Heart right ventricle (tissue), 16 donors: ENCODE measurements at regions not wholly inside any gene's neighbourhood (a gene's known extent, or its start where the extent isn't known, plus 50 kb on each side); places are given as distances from the start of the nearest gene placed in this dataset.

ENCODE experiments used
- ATAC-seq, 8 donors: fragments of 200-7000 bp; cut with Tn5 transposase; one replicate each; pipeline ENCODE4 v1.9.1; 2020; ENCODE audit warnings: mild to moderate bottlenecking in 8 of 8, moderate library complexity in 8 of 8, moderate number of reproducible peaks in 1 of 8
- DNase-seq, 2 donors: peaks; one replicate each; pipeline ENCODE4 v3.0.0-alpha.2; 2020
- H3K27ac ChIP-seq, 10 donors: fragments of 200-600 bp; sonication (generic) in 2 of 10; one replicate each; pipeline versions ENCODE4 v1.5.0 to v1.8.0; 2020 to 2022; ENCODE audit warnings: mild to moderate bottlenecking in 3 of 10
- H3K27me3 ChIP-seq, 7 donors: fragments of 200-600 bp; one replicate each; pipeline ENCODE4 v1.8.0; 2021 to 2022; ENCODE audit warnings: mild to moderate bottlenecking in 2 of 7
- H3K36me3 ChIP-seq, 9 donors: fragments of 200-600 bp; sonication (generic) in 1 of 9; one replicate each; pipeline versions ENCODE4 v1.5.0 to v1.8.0; 2020 to 2022; ENCODE audit warnings: mild to moderate bottlenecking in 2 of 9
- H3K4me1 ChIP-seq, 9 donors: fragments of 200-600 bp; sonication (generic) in 1 of 9; one replicate each; pipeline versions ENCODE4 v1.5.0 to v1.8.0; 2020 to 2022; ENCODE audit warnings: mild to moderate bottlenecking in 4 of 9
- H3K4me3 ChIP-seq, 10 donors: fragments of 200-600 bp; sonication (generic) in 2 of 10; one replicate each; pipeline versions ENCODE4 v1.5.0 to v1.8.0; 2020 to 2022; ENCODE audit warnings: mild to moderate bottlenecking in 7 of 10, moderate library complexity in 2 of 10
- H3K9me3 ChIP-seq, 11 donors: fragments of 200-600 bp in 10 of 11; sonication (generic) in 2 of 11; one replicate each; pipeline versions ENCODE4 v1.5.0 to v1.8.0; 2013 to 2022; ENCODE audit warnings: mild to moderate bottlenecking in 2 of 11, control low read depth in 1 of 11, moderate library complexity in 1 of 11
- WGBS, 2 donors: extraction: QIAGEN DNeasy Blood & Tissue Kit; methylation state at CpG; one replicate each; pipeline ENCODE4 v1.1.7; 2013; ENCODE audit warnings: inconsistent platforms in 1 of 2; 5-methylcytosine and 5-hydroxymethylcytosine counted together
- intact Hi-C, 10 donors: fragments of 100-400 bp; cut with DNase I; formaldehyde crosslinking; loops; one replicate each; pipeline versions ENCODE4 v1.11.1 to v1.14.2; 2022
- TF ChIP-seq, protein P1 (sequence below), 9 donors: fragments of 200-600 bp; sonication (generic) in 2 of 9; IDR thresholded peaks; one replicate each; pipeline versions ENCODE4 v1.5.0 to v1.8.0; 2021 to 2022; ENCODE audit warnings: antibody characterized with exemption in 9 of 9, mild to moderate bottlenecking in 5 of 9, moderate library complexity in 1 of 9
- donor health status: Arrhythmogenic right ventricular cardiomyopathy.
- donor health status: ischemic (EF 13 %, LVEDD 7.1; RV severe dilation, severe dysfunction).
- donor health status: healthy with polysubstance abuse.
- donor health status: DM: no; HTN: yes; CAD: no.
- donor health status: DM: no; HTN: no; CAD: no.
- donor health status: ischemic (EF 25% LVEDD 6.9; RV normal size, moderate dysfunction).
- donor health status: ischemic (EF 25% LVEDD 5.7; RV mildly dilated, moderate dysfunction).
- donor health status: healthy.
- donor health status: DM: yes; HTN: yes; CAD: no.
- donor health status: Ischemic cardiomyopathy.
- donor health status: ischemic (EF 35%, LVEDD 5.7; RV mildly dilated, moderate dysfunction).
- donor health status: nonischemic (EF 11% LVEDD 7.7; RV severe dilation, severe dysfunction).
- donor health status: DM: yes; HTN: yes; CAD: no.
- donor health status: PGD.
- donor health status: ischemic (EF 29% LVEDD 5.4; RV normal size, mild dysfunction).
- donor health status: nonischemic (EF 23%, LVEDD 6.1; RV moderate dilation, normal function).

DNA sequence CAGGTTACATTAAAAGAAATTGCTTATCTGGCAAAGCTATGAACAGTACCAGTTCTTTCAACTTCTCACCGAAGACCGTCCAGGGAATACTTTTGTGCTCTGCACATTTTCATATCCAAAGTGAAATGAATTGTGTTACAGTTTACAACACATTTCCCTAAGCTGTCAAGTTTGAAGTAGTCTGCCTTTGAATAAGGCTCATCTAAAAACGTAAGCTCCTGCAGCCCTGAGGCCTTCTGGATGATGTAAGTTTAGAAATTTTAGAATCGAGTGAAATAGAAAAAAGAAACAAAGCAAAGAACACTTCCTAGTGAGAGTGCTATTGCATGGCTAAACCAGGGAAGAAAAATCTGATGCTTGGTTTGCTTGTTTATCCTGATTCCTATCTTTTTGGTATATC is 653.8 kb downstream of the MMUT start:
- no peak overlapping the region for H3K4me3 ChIP-seq
- no peaks in the 10 kb centered on the region for H3K4me1 ChIP-seq
- DNase-seq: no peak
- 54 to 55% methylated on average over 4 of the region's 4 CpGs for WGBS, 2 donors
- intact Hi-C loops: no loop called here
- no peak for ATAC-seq
- TF ChIP-seq, protein P1, sequence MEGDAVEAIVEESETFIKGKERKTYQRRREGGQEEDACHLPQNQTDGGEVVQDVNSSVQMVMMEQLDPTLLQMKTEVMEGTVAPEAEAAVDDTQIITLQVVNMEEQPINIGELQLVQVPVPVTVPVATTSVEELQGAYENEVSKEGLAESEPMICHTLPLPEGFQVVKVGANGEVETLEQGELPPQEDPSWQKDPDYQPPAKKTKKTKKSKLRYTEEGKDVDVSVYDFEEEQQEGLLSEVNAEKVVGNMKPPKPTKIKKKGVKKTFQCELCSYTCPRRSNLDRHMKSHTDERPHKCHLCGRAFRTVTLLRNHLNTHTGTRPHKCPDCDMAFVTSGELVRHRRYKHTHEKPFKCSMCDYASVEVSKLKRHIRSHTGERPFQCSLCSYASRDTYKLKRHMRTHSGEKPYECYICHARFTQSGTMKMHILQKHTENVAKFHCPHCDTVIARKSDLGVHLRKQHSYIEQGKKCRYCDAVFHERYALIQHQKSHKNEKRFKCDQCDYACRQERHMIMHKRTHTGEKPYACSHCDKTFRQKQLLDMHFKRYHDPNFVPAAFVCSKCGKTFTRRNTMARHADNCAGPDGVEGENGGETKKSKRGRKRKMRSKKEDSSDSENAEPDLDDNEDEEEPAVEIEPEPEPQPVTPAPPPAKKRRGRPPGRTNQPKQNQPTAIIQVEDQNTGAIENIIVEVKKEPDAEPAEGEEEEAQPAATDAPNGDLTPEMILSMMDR (IDR thresholded peaks at IDR 0.05): no peak
- no peaks in the 10 kb centered on the region for H3K27me3 ChIP-seq
- no peak overlapping the region for H3K27ac ChIP-seq
- H3K36me3 ChIP-seq: no peaks in the 10 kb centered on the region
- H3K9me3 ChIP-seq: no peaks in the 10 kb centered on the region

- ATAC-seq (no peak), DNase-seq (no peak)
- Histone ChIP-seq H3K9me3 (no peaks in the 10 kb centered on the region), H3K4me3 (no peak overlapping the region), H3K36me3 (no peaks in the 10 kb centered on the region), H3K27ac (no peak overlapping the region), H3K27me3 (no peaks in the 10 kb centered on the region), H3K4me1 (no peaks in the 10 kb centered on the region)
- WGBS, 2 donors: 73 to 85% methylated on average over 3 of the region's 3 CpGs
- intact Hi-C loops: no loop called here
- TF ChIP-seq, protein P1 (IDR thresholded peaks at IDR 0.05): no peak
Measured at GRCh38 chr6:48798296-48798695, 664.8 kb downstream of the MMUT start.

DNA sequence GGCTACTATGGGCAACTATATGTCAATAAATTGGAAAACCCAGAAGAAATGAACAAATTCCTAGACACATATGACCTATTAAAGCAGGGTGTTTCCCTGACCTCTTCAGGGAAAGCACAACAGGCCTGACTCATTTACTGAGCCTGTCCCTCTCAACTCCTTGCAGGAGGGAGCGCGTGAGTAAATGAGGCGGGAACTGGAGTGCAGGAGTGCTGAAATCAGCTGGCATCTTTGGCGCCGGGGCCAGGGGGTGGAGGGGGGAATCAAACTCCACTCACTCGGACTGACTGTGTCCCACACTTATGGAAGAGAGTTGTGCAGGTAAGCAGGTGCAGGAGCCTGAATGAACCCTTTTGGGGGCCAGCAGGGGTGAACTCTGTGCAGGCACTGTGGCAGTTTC is 671.2 kb upstream of the PTCHD4 start:
- no peaks in the 10 kb centered on the region for H3K4me1 ChIP-seq
- ATAC-seq: no peak
- 55 to 81% methylated on average over 6 of the region's 6 CpGs for WGBS, 2 donors
- H3K27ac ChIP-seq: no peak overlapping the region
- TF ChIP-seq, protein P1 (IDR thresholded peaks at IDR 0.05): no peak
- no peaks in the 10 kb centered on the region for H3K36me3 ChIP-seq
- peaks cover 0 to 8% (median 0%) of the 10 kb centered on the region in 11 donors for H3K9me3 ChIP-seq
- DNase-seq: no peak
- intact Hi-C loops: no loop called here
- H3K27me3 ChIP-seq: no peaks in the 10 kb centered on the region
- no peak overlapping the region for H3K4me3 ChIP-seq

- TF ChIP-seq, protein P1 (IDR thresholded peaks at IDR 0.05): no peak
- intact Hi-C loops: no loop called here
- 86 to 89% methylated on average over 3 of the region's 3 CpGs for WGBS, 2 donors
- no peaks in the 10 kb centered on the region for H3K36me3 ChIP-seq
- DNase-seq (no peak), ATAC-seq (no peak)
- H3K9me3 ChIP-seq: no peaks in the 10 kb centered on the region
- H3K4me1 ChIP-seq: no peaks in the 10 kb centered on the region
- H3K4me3 ChIP-seq: no peak overlapping the region
- H3K27ac ChIP-seq: no peak overlapping the region
- H3K27me3 ChIP-seq: no peaks in the 10 kb centered on the region
Measured at GRCh38 chr6:48777411-48777810, 666.4 kb upstream of the PTCHD4 start.

- Histone ChIP-seq H3K27me3 (no peaks in the 10 kb centered on the region), H3K27ac (no peak overlapping the region), H3K36me3 (no peaks in the 10 kb centered on the region), H3K4me3 (no peak overlapping the region), H3K9me3 (no peaks in the 10 kb centered on the region), H3K4me1 (no peaks in the 10 kb centered on the region)
- no peak for ATAC-seq
- WGBS, 2 donors: 61 to 66% methylated on average over 3 of the region's 3 CpGs
- TF ChIP-seq, protein P1 (IDR thresholded peaks at IDR 0.05): no peak
- no peak for DNase-seq
- intact Hi-C loops: no loop called here
Measured at GRCh38 chr6:48775157-48775556, 664.2 kb upstream of the PTCHD4 start.
